ENCODE measurements at regions not wholly inside any gene's neighbourhood (a gene's known extent, or its start where the extent isn't known, plus 50 kb on each side); places are given as distances from the start of the nearest gene placed in this dataset.

DNA sequence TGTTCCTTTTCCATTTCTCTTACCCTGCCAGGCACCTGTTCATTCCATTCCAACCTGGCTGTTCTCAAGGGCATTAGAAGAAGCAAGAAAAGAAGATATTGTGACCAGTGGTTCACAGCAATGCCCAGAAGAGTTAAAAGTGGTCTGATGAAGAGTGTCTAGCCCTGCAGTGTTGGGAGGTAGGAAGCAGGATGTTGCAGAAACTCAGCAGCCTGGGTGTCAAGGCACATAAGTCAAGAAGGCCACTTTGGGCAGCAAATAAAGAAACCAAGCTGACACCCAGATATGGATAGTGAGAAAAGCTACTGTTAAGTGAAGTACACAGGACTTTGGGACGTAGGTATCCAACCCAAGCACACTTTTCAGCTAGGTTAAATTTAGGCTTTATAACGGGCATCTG is 199.9 kb upstream of the SATB1 start:
- ChIA-PET CTCF (interaction anchor here (0.7 kb wide), 1 partner anchor 8 kb away, joined by 3 read pairs; no protein-coding TSS in a partner anchor), POLR2A (no interaction called here)
- Histone ChIP-seq H3K9me3 (ENCODE audit: control insufficient read depth, insufficient read depth, low read depth, low read length) (no peaks in the 10 kb centered on the region), H3K36me3 (ENCODE audit: control insufficient read depth in 2 of 2, insufficient read depth in 1 of 2, low read length in 2 of 2) (no peaks in the 10 kb centered on the region), H3K4me1 (ENCODE audit: control insufficient read depth, insufficient read depth, low read length) (no peaks in the 10 kb centered on the region), H3K4me3 (ENCODE audit: low read depth, low read length) (no peak overlapping the region), H3K27ac (ENCODE audit: extremely low read depth, low read depth, low read length) (no peak overlapping the region)
- TF ChIP-seq ZNF777 (tag by site-specific recombination; IDR thresholded peaks at IDR 0.05; ENCODE audit: borderline replicate concordance) (no peak), ZNF658 (tag by site-specific recombination; IDR thresholded peaks at IDR 0.05) (no peak), ELK4 (IDR thresholded peaks at IDR 0.05; ENCODE audit: borderline replicate concordance, low read depth, low read length) (no peak), GLI2 (tag by site-specific recombination; IDR thresholded peaks at IDR 0.05; ENCODE audit: borderline replicate concordance, low read depth) (no peak), ZNF341 (tag by site-specific recombination; IDR thresholded peaks at IDR 0.05; ENCODE audit: low read depth) (no peak)
- TF ChIP-seq, protein P1, sequence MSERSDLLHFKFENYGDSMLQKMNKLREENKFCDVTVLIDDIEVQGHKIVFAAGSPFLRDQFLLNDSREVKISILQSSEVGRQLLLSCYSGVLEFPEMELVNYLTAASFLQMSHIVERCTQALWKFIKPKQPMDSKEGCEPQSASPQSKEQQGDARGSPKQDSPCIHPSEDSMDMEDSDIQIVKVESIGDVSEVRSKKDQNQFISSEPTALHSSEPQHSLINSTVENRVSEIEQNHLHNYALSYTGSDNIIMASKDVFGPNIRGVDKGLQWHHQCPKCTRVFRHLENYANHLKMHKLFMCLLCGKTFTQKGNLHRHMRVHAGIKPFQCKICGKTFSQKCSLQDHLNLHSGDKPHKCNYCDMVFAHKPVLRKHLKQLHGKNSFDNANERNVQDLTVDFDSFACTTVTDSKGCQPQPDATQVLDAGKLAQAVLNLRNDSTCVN (tag by site-specific recombination; optimal IDR thresholded peaks at IDR 0.05), result no peak
- TF ChIP-seq, protein P2, sequence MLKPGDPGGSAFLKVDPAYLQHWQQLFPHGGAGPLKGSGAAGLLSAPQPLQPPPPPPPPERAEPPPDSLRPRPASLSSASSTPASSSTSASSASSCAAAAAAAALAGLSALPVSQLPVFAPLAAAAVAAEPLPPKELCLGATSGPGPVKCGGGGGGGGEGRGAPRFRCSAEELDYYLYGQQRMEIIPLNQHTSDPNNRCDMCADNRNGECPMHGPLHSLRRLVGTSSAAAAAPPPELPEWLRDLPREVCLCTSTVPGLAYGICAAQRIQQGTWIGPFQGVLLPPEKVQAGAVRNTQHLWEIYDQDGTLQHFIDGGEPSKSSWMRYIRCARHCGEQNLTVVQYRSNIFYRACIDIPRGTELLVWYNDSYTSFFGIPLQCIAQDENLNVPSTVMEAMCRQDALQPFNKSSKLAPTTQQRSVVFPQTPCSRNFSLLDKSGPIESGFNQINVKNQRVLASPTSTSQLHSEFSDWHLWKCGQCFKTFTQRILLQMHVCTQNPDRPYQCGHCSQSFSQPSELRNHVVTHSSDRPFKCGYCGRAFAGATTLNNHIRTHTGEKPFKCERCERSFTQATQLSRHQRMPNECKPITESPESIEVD (tag by site-specific recombination; IDR thresholded peaks at IDR 0.05), result no peak
- TF ChIP-seq, protein P3, sequence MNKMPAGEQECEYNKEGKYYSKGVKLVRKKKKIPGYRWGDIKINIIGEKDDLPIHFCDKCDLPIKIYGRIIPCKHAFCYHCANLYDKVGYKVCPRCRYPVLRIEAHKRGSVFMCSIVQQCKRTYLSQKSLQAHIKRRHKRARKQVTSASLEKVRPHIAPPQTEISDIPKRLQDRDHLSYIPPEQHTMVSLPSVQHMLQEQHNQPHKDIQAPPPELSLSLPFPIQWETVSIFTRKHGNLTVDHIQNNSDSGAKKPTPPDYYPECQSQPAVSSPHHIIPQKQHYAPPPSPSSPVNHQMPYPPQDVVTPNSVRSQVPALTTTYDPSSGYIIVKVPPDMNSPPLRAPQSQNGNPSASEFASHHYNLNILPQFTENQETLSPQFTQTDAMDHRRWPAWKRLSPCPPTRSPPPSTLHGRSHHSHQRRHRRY (tag by site-specific recombination; IDR thresholded peaks at IDR 0.05), result no peak

- Histone ChIP-seq H3K27ac (ENCODE audit: extremely low read depth, low read depth, low read length) (no peak overlapping the region), H3K4me1 (ENCODE audit: control insufficient read depth, insufficient read depth, low read length) (no peaks in the 10 kb centered on the region), H3K4me3 (ENCODE audit: low read depth, low read length) (no peak overlapping the region), H3K9me3 (ENCODE audit: control insufficient read depth, insufficient read depth, low read depth, low read length) (no peaks in the 10 kb centered on the region), H3K36me3 (ENCODE audit: control insufficient read depth in 2 of 2, insufficient read depth in 1 of 2, low read length in 2 of 2) (no peaks in the 10 kb centered on the region)
- CTCF ChIA-PET, result no interaction called here
- POLR2A ChIA-PET, result no interaction called here
- TF ChIP-seq, protein P4, sequence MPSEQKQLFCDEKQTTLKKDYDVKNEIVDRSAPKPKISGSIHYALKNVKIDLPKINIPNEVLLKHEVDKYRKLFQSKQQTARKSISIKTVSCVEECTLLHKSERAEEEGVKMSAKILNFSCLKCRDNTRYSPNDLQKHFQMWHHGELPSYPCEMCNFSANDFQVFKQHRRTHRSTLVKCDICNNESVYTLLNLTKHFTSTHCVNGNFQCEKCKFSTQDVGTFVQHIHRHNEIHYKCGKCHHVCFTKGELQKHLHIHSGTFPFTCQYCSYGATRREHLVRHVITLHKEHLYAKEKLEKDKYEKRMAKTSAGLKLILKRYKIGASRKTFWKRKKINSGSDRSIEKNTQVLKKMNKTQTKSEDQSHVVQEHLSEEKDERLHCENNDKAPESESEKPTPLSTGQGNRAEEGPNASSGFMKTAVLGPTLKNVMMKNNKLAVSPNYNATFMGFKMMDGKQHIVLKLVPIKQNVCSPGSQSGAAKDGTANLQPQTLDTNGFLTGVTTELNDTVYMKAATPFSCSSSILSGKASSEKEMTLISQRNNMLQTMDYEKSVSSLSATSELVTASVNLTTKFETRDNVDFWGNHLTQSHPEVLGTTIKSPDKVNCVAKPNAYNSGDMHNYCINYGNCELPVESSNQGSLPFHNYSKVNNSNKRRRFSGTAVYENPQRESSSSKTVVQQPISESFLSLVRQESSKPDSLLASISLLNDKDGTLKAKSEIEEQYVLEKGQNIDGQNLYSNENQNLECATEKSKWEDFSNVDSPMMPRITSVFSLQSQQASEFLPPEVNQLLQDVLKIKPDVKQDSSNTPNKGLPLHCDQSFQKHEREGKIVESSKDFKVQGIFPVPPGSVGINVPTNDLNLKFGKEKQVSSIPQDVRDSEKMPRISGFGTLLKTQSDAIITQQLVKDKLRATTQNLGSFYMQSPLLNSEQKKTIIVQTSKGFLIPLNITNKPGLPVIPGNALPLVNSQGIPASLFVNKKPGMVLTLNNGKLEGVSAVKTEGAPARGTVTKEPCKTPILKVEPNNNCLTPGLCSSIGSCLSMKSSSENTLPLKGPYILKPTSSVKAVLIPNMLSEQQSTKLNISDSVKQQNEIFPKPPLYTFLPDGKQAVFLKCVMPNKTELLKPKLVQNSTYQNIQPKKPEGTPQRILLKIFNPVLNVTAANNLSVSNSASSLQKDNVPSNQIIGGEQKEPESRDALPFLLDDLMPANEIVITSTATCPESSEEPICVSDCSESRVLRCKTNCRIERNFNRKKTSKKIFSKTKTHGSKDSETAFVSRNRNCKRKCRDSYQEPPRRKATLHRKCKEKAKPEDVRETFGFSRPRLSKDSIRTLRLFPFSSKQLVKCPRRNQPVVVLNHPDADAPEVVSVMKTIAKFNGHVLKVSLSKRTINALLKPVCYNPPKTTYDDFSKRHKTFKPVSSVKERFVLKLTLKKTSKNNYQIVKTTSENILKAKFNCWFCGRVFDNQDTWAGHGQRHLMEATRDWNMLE (tag by site-specific recombination; conservative IDR thresholded peaks at IDR 0.05; ENCODE audit: low read depth), result no peak
- TF ChIP-seq ZNF2 (tag by site-specific recombination; IDR thresholded peaks at IDR 0.05) (no peak), ZNF624 (tag by site-specific recombination; IDR thresholded peaks at IDR 0.05) (no peak), ZNF670 (tag by site-specific recombination; IDR thresholded peaks at IDR 0.05; ENCODE audit: low read depth) (no peak), ELK4 (IDR thresholded peaks at IDR 0.05; ENCODE audit: borderline replicate concordance, low read depth, low read length) (no peak), ZBTB21 (tag by site-specific recombination; IDR thresholded peaks at IDR 0.05) (no peak), ZNF146 (tag by site-specific recombination; IDR thresholded peaks at IDR 0.05) (no peak), PRDM4 (tag by site-specific recombination; IDR thresholded peaks at IDR 0.05) (no peak)
Observed at GRCh38 chr3:18623220-18623619, 198.1 kb upstream of the SATB1 start.

Data from HEK293 (cell line).